Trophoblast cell (in vitro differentiated cells and primary cell): ENCODE measurements at regions not wholly inside any gene's neighbourhood (a gene's known extent, or its start where the extent isn't known, plus 50 kb on each side); places are given as distances from the start of the nearest gene placed in this dataset.

Experiments used
- DNase-seq, 2 donors: peaks; one replicate each; pipeline ENCODE4 v3.0.0-alpha.2; 2016
- H2AFZ ChIP-seq: 2 replicates; pipeline ENCODE4 v1.6.1; 2013; ENCODE audit warnings: low read length, moderate library complexity, mild to moderate bottlenecking; ENCODE audit not compliant: insufficient read depth, poor library complexity
- H2AK5ac ChIP-seq: 2 replicates; pipeline ENCODE4 v1.6.1; 2013; ENCODE audit warnings: mild to moderate bottlenecking, low read length
- H2BK120ac ChIP-seq: 2 replicates; pipeline ENCODE4 v1.6.1; 2013; ENCODE audit warnings: low read length, mild to moderate bottlenecking, moderate library complexity; ENCODE audit not compliant: insufficient read depth, poor library complexity
- H2BK12ac ChIP-seq: 2 replicates; pipeline ENCODE4 v1.6.1; 2013; ENCODE audit warnings: mild to moderate bottlenecking, low read length, moderate library complexity
- H2BK5ac ChIP-seq: 2 replicates; pipeline ENCODE4 v1.6.1; 2013; ENCODE audit warnings: low read length, low read depth, moderate library complexity, mild to moderate bottlenecking; ENCODE audit not compliant: poor library complexity
- H3K14ac ChIP-seq: 2 replicates; pipeline ENCODE4 v1.6.1; 2013; ENCODE audit warnings: mild to moderate bottlenecking, low read length
- H3K18ac ChIP-seq: 2 replicates; pipeline ENCODE4 v1.6.1; 2013; ENCODE audit warnings: mild to moderate bottlenecking, low read length
- H3K23ac ChIP-seq: 2 replicates; pipeline ENCODE4 v1.6.1; 2013; ENCODE audit warnings: low read length
- H3K27ac ChIP-seq: 2 replicates; pipeline ENCODE4 v1.5.1; 2013; ENCODE audit warnings: low read depth, mild to moderate bottlenecking, inconsistent platforms, low read length, moderate library complexity
- H3K27me3 ChIP-seq: 2 replicates; pipeline ENCODE4 v1.6.1; 2013; ENCODE audit warnings: inconsistent platforms, mild to moderate bottlenecking, low read length, moderate library complexity; ENCODE audit not compliant: insufficient read depth
- H3K36me3 ChIP-seq, 2 experiments: 1 replicate in 1 of 2; 2 replicates in 1 of 2; pipeline ENCODE4 v1.6.1; 2013; ENCODE audit warnings: low read length in 2 of 2, mild to moderate bottlenecking in 2 of 2, moderate library complexity in 1 of 2; ENCODE audit not compliant: insufficient read depth in 2 of 2, control insufficient read depth in 1 of 2
- H3K4ac ChIP-seq: 2 replicates; pipeline ENCODE4 v1.6.1; 2013; ENCODE audit warnings: low read depth, mild to moderate bottlenecking, low read length, moderate library complexity
- H3K4me1 ChIP-seq, 2 experiments: 1 replicate in 1 of 2; 2 replicates in 1 of 2; pipeline ENCODE4 v1.6.1; 2013; ENCODE audit warnings: low read length in 2 of 2, mild to moderate bottlenecking in 2 of 2, moderate library complexity in 1 of 2; ENCODE audit not compliant: insufficient read depth in 2 of 2, control insufficient read depth in 1 of 2
- H3K4me2 ChIP-seq: 2 replicates; pipeline ENCODE4 v1.6.1; 2013; ENCODE audit warnings: inconsistent platforms, mild to moderate bottlenecking, low read length, moderate library complexity
- H3K4me3 ChIP-seq: 2 replicates; pipeline ENCODE4 v1.5.1; 2013; ENCODE audit warnings: mild to moderate bottlenecking, low read depth, low read length, inconsistent platforms
- H3K79me1 ChIP-seq: one replicate; pipeline ENCODE4 v1.6.1; 2013; ENCODE audit warnings: low read length
- H3K79me2 ChIP-seq: 2 replicates; pipeline ENCODE4 v1.6.1; 2013; ENCODE audit warnings: low read length, mild to moderate bottlenecking; ENCODE audit not compliant: control insufficient read depth, insufficient read depth, poor library complexity
- H3K9ac ChIP-seq: 2 replicates; pipeline ENCODE4 v1.6.1; 2013; ENCODE audit warnings: mild to moderate bottlenecking, low read length
- H3K9me3 ChIP-seq: 2 replicates; pipeline ENCODE4 v1.6.1; 2013; ENCODE audit warnings: low read depth, mild to moderate bottlenecking, control low read depth, inconsistent platforms, low read length; ENCODE audit not compliant: insufficient read depth
- H4K12ac ChIP-seq: 2 replicates; pipeline ENCODE4 v1.6.1; 2013; ENCODE audit warnings: low read depth, mild to moderate bottlenecking, low read length, moderate library complexity
- H4K8ac ChIP-seq: 2 replicates; pipeline ENCODE4 v1.6.1; 2013; ENCODE audit warnings: low read depth, mild to moderate bottlenecking, low read length, moderate library complexity
- H4K91ac ChIP-seq: one replicate; pipeline ENCODE4 v1.6.1; 2013; ENCODE audit warnings: low read depth, mild to moderate bottlenecking, low read length, moderate library complexity
- WGBS: extraction: QIAGEN DNeasy Blood & Tissue Kit; methylation state at CpG from one replicate; pipeline ENCODE4 v1.1.7; 2013; ENCODE audit warnings: missing lambda C conversion rate; ENCODE audit not compliant: insufficient read length, insufficient coverage; ENCODE audit errors: extremely low coverage; 5-methylcytosine and 5-hydroxymethylcytosine counted together

GRCh38 chr18:75828379-75828778 lies 400.9 kb upstream of the SMIM21 start:
- Histone ChIP-seq H2BK120ac (peak overlapping the region; percentile 58), H3K27ac (peak overlapping the region; percentile 48), H3K18ac (no peak overlapping the region), H2AK5ac (no peak overlapping the region), H2AFZ (no peak overlapping the region), H3K9ac (no peak overlapping the region), H3K4me3 (no peak overlapping the region), H2BK5ac (no peak overlapping the region), H3K27me3 (no peaks in the 10 kb centered on the region), H3K4ac (no peak overlapping the region), H2BK12ac (no peak overlapping the region), H3K23ac (no peak overlapping the region), H3K36me3 (no peaks in the 10 kb centered on the region), H3K4me1 (peaks cover 14 to 25% of the 10 kb centered on the region in 2 experiments), H3K9me3 (peaks cover 2% of the 10 kb centered on the region), H3K14ac (no peak overlapping the region), H3K79me1 (peaks cover 20% of the 10 kb centered on the region), H3K4me2 (no peak overlapping the region), H4K8ac (no peak overlapping the region), H4K91ac (peak overlapping the region; percentile 7), H3K79me2 (peaks cover 1% of the 10 kb centered on the region), H4K12ac (no peak overlapping the region)
- DNase-seq, result no peak
- no CpG with 5 or more reads among the region's 4 CpGs for WGBS

GRCh38 chr18:75827751-75828287 lies 400.3 kb upstream of the SMIM21 start:
- Histone ChIP-seq H3K4me1 (peaks cover 20 to 25% of the 10 kb centered on the region in 2 experiments), H3K4ac (no peak overlapping the region), H3K4me3 (no peak overlapping the region), H2BK12ac (peak overlapping the region; percentile 82), H3K14ac (no peak overlapping the region), H3K4me2 (peak overlapping the region; percentile 18), H3K18ac (no peak overlapping the region), H4K91ac (peak overlapping the region; percentile 4), H3K36me3 (no peaks in the 10 kb centered on the region), H4K12ac (no peak overlapping the region), H2AK5ac (no peak overlapping the region), H3K79me2 (peaks cover 1% of the 10 kb centered on the region), H2BK120ac (peak overlapping the region; percentile 25), H3K79me1 (peaks cover 25% of the 10 kb centered on the region), H3K27ac (peak overlapping the region; percentile 79), H2BK5ac (peak overlapping the region; percentile 64), H2AFZ (no peak overlapping the region), H3K27me3 (no peaks in the 10 kb centered on the region), H3K9ac (no peak overlapping the region), H3K9me3 (peaks cover 2% of the 10 kb centered on the region), H4K8ac (no peak overlapping the region), H3K23ac (no peak overlapping the region)
- WGBS, result no CpG with 5 or more reads among the region's 7 CpGs
- DNase-seq, result no peak

- Histone ChIP-seq H2BK5ac (peak overlapping the region; percentile 85), H4K91ac (peak overlapping the region; percentile 96), H3K27me3 (no peaks in the 10 kb centered on the region), H2AFZ (no peak overlapping the region), H3K18ac (peak overlapping the region; percentile 89), H2BK12ac (peak overlapping the region; percentile 96), H3K23ac (no peak overlapping the region), H3K79me2 (peaks cover 1% of the 10 kb centered on the region), H4K12ac (no peak overlapping the region), H3K4me3 (no peak overlapping the region), H4K8ac (peak overlapping the region; percentile 63), H3K4ac (no peak overlapping the region), H3K4me1 (peaks cover 21 to 27% of the 10 kb centered on the region in 2 experiments), H3K9me3 (no peaks in the 10 kb centered on the region), H3K36me3 (no peaks in the 10 kb centered on the region), H2BK120ac (peak overlapping the region; percentile 93), H2AK5ac (peak overlapping the region; percentile 87), H3K9ac (no peak overlapping the region), H3K14ac (peak overlapping the region; percentile 65), H3K4me2 (no peak overlapping the region), H3K27ac (peak overlapping the region; percentile 9), H3K79me1 (peaks cover 34% of the 10 kb centered on the region)
- no peak for DNase-seq
- WGBS, result no CpG with 5 or more reads among the region's 3 CpGs
Measured at GRCh38 chr18:75824661-75825060, 397.2 kb upstream of the SMIM21 start.

- Histone ChIP-seq H4K8ac (peak overlapping the region; percentile 33), H3K4me3 (no peak overlapping the region), H2BK5ac (peak overlapping the region; percentile 94), H3K27ac (peak overlapping the region; percentile 96), H3K23ac (no peak overlapping the region), H3K79me1 (peaks cover 36% of the 10 kb centered on the region), H2AK5ac (no peak overlapping the region), H2BK12ac (peak overlapping the region; percentile 66), H3K4me1 (peaks cover 24 to 32% of the 10 kb centered on the region in 2 experiments), H3K36me3 (no peaks in the 10 kb centered on the region), H3K9me3 (peaks cover 2% of the 10 kb centered on the region), H2BK120ac (peak overlapping the region; percentile 90), H3K9ac (no peak overlapping the region), H3K4me2 (no peak overlapping the region), H3K27me3 (no peaks in the 10 kb centered on the region), H2AFZ (no peak overlapping the region), H3K14ac (no peak overlapping the region), H3K18ac (no peak overlapping the region), H3K4ac (no peak overlapping the region), H4K91ac (peak overlapping the region; percentile 91), H3K79me2 (peaks cover 1% of the 10 kb centered on the region), H4K12ac (no peak overlapping the region)
- no CpG with 5 or more reads among the region's 2 CpGs for WGBS
- DNase-seq, result no peak
Measured at GRCh38 chr18:75823471-75823870, 396.0 kb upstream of the SMIM21 start.
